GM19328 (cell line): ENCODE measurements at regions not wholly inside any gene's neighbourhood (a gene's known extent, or its start where the extent isn't known, plus 50 kb on each side); places are given as distances from the start of the nearest gene placed in this dataset.

Source experiments
- ATAC-seq: cut with Tn5 transposase; IDR thresholded peaks from one replicate; pipeline ENCODE4 v1.9.1; 2021; ENCODE audit warnings: mild to moderate bottlenecking, moderate library complexity; ENCODE audit not compliant: unreplicated experiment

GRCh38 chr12:67426067-67426466, 156.9 kb downstream of the CAND1 start:
- no peak for ATAC-seq

GRCh38 chr12:67427336-67427735, 158.2 kb downstream of the CAND1 start:
- no peak for ATAC-seq

- ATAC-seq = no peak
Observed at GRCh38 chr12:67428431-67428830, 159.3 kb downstream of the CAND1 start.

- ATAC-seq = no peak
Observed at GRCh38 chr12:67430708-67431335, 161.7 kb downstream of the CAND1 start.

DNA sequence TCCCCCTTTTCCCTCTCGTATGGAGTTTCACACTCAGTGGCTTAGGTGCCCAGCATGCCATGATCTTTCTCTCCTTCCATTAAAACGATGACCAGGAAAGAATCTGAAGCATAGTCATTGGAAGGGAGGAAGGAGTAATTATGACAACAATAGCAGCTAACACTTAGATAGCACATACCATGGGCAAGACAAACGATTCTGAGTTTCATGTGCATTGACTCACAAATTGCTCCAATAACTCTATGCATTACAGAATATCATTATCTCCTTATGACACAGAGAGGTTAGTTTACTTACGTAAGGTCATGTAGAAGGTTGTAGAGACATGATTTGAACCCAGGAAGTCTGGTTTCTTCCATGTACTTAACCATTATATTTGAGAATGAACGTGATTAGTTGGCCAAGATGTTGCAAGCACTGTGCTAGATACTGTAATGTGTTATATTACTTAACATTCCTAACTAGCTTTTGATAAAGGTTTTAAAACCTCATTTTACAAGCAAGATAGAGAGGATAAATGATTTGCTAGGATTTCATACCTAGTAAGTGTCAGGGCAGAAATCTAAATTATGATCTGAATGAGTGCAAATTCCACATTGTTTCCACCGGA, 162.4 kb downstream of the CAND1 start:
- no peak for ATAC-seq

DNA sequence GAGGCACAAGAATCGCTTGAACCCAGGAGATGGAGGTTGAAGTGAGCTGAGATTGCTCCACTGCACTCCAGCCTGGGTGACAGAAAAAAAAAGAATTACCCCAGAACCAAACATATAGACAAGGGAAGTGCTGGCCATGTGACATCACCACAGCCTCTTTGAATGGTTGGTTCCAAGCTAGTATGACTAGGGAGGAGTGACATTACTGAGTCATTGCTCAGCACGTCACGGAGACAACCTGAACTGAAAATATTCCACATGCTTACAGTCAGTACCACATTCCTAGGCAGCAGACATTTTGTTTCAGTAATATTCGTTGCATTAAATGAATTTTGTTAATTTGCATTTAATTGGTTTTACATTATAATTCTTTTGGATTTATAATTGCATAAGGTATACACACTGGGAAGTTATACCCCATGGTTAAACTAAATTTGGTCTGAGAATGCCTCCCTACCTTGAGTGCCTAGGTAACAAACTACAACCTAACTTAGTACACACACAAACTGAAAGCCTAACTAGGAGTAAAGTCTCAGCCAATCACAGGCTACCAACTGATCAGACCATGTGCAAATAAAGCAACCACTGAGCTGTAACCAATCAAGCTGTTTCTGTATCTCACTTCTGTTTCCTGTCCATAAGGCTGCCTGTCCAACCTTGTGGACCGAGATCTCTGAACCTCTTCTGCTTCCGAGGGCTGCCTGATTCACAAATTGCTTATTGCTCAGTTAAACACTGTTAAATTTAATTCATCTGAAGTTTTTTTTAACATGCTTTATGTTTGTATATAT, 164.4 kb downstream of the CAND1 start:
- ATAC-seq = peak; percentile 73

GRCh38 chr12:67434671-67435370, 165.7 kb downstream of the CAND1 start:
- ATAC-seq = no peak

GRCh38 chr12:67436230-67436629, 167.1 kb downstream of the CAND1 start:
- no peak for ATAC-seq

DNA sequence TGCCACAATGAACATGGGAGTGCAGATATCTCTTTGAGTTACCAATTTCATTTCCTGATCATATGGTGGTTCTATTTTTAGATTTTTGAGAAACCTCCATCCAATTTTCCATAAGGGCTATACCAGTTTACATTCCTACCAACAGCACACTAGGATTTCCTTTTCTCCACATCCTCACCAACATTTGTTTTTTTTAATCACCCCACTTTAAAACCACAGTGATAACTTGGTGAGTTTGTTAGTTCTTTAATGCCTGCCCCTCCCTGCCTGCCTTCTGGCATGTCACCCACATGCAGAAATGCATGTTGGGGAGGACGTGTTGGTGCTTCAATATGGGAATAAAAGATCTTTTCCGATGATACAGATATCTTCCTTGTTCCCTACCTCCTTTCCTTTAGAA, 167.9 kb downstream of the CAND1 start:
- no peak for ATAC-seq

- no peak for ATAC-seq
Observed at GRCh38 chr12:67439611-67440010, 170.5 kb downstream of the CAND1 start.

- ATAC-seq = peak; percentile 87
Observed at GRCh38 chr12:67441736-67442346, 172.7 kb downstream of the CAND1 start.

DNA sequence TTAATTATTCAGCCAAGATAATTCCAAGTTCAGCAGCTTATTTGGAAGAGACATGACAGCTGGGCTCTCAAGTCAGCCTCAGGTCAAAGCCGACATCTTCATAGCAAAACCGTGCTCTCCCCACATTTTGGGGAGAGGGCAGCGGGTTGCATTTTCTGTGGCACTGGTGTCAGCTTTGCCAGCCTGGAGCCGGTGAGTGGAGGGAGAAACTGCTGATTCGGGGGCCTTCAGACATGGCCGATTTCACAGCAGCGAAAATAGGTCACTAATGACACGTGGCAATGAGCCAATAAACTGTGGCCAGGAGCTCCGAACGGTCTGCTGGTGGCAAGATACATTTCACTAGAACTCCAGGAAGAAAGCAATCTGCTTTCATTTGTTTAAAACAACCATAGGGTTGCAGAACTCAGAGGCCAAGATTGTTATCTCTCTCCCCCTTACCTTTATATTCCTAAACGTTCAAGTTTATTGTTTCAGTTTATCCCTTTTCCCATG, 173.2 kb downstream of the CAND1 start:
- ATAC-seq = no peak

DNA sequence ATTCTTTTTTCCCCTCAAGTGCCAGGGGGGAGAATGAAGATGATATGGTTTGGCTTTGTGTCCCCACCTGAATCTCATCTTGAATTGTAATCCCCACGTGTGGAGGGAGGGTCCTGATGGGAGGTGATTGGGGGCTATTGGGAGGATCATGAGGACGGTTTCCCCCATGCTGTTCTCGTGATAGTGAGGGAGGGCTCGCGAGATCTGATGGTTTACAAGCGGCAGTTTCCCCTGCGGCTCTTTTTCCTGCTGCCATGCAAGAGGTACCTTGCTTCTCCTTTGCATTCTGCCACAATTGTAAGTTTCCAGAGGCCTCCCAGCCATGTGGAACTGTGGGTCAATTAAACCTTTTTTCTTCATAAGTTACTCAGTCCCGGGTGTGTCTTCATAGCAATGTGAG, 173.7 kb downstream of the CAND1 start:
- ATAC-seq = no peak

DNA sequence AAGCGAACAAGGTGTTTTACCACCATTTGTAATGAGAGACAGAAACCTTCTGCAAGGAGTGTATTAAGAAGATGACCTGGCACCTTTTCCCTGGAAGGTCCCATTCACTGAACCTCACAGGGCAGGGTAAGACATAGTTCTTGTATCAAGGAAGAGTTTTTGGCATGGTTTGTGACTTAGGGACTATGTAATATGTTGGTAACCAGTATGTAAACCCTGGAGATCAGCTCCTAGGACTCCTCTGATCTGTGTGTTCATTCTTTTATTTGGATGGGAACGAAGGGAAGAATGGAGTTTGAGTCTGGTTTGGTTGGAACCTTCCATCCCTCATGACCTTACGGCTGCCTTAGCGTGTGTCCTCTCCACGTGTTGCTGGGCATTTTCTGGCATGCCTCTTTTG, 175.4 kb downstream of the CAND1 start:
- ATAC-seq = no peak

GRCh38 chr12:67446716-67447115, 177.6 kb downstream of the CAND1 start:
- ATAC-seq = no peak

- no peak for ATAC-seq
Observed at GRCh38 chr12:67447180-67447579, 178.0 kb downstream of the CAND1 start.

GRCh38 chr12:67449591-67450052, 180.5 kb downstream of the CAND1 start:
- ATAC-seq = peak; percentile 77

GRCh38 chr12:67450441-67450840, 181.3 kb downstream of the CAND1 start:
- no peak for ATAC-seq

- no peak for ATAC-seq
Observed at GRCh38 chr12:67451206-67451605, 182.0 kb downstream of the CAND1 start.

GRCh38 chr12:67452119-67452805, 183.1 kb downstream of the CAND1 start:
- peak; percentile 60 for ATAC-seq
